NCI-H1694 treated with DMSO at 0.1 percent for 48 hours (cell line): ENCODE measurements at regions not wholly inside any gene's neighbourhood (a gene's known extent, or its start where the extent isn't known, plus 50 kb on each side); places are given as distances from the start of the nearest gene placed in this dataset.

Experiments used
- DNase-seq: peaks from one replicate; lab custom pipeline; 2025; lab: John Stamatoyannopoulos, UW

GRCh38 chr12:107349008-107349747 is 255.8 kb upstream of the CRY1 start:
- DNase-seq, result peak; percentile 15

- DNase-seq, result no peak
These were observed 256.5 kb upstream of the CRY1 start for GRCh38 chr12:107349839-107350238.

- DNase-seq, result no peak
These were observed 257.8 kb upstream of the CRY1 start for GRCh38 chr12:107351109-107351508.

- no peak for DNase-seq
These were observed 258.4 kb upstream of the CRY1 start for GRCh38 chr12:107351713-107352112.

- DNase-seq, result no peak
These were observed 259.2 kb upstream of the CRY1 start for GRCh38 chr12:107352347-107353081.

- no peak for DNase-seq
These were observed 260.0 kb upstream of the CRY1 start for GRCh38 chr12:107353312-107353711.

GRCh38 chr12:107355004-107355565 is 261.7 kb upstream of the CRY1 start:
- DNase-seq, result no peak

- DNase-seq, result no peak
These were observed 262.3 kb upstream of the CRY1 start for GRCh38 chr12:107355612-107356011.

- no peak for DNase-seq
These were observed 263.1 kb upstream of the CRY1 start for GRCh38 chr12:107356266-107356936.

- no peak for DNase-seq
These were observed 263.6 kb upstream of the CRY1 start for GRCh38 chr12:107356937-107357295.

- DNase-seq, result no peak
These were observed 266.0 kb upstream of the CRY1 start for GRCh38 chr12:107359382-107359781.

GRCh38 chr12:107360033-107360432 is 266.7 kb upstream of the CRY1 start:
- DNase-seq, result no peak

- no peak for DNase-seq
These were observed 267.1 kb upstream of the CRY1 start for GRCh38 chr12:107360482-107360881.

- DNase-seq, result no peak
These were observed 268.6 kb upstream of the CRY1 start for GRCh38 chr12:107361970-107362369.

GRCh38 chr12:107362960-107363359 is 269.6 kb upstream of the CRY1 start:
- no peak for DNase-seq

GRCh38 chr12:107364875-107365518 is 271.6 kb upstream of the CRY1 start:
- no peak for DNase-seq

GRCh38 chr12:107365703-107366102 is 272.4 kb upstream of the CRY1 start:
- DNase-seq, result no peak

- no peak for DNase-seq
These were observed 273.0 kb upstream of the CRY1 start for GRCh38 chr12:107366322-107366721.

- no peak for DNase-seq
These were observed 275.2 kb upstream of the CRY1 start for GRCh38 chr12:107368586-107368985.

- DNase-seq, result no peak
These were observed 275.7 kb upstream of the CRY1 start for GRCh38 chr12:107369006-107369405.

- no peak for DNase-seq
These were observed 276.3 kb upstream of the CRY1 start for GRCh38 chr12:107369679-107370078.

GRCh38 chr12:107372229-107372658 is 278.9 kb upstream of the CRY1 start:
- no peak for DNase-seq
